HG02840 (cell line): ENCODE measurements at regions not wholly inside any gene's neighbourhood (a gene's known extent, or its start where the extent isn't known, plus 50 kb on each side); places are given as distances from the start of the nearest gene placed in this dataset.
"Not testable (repeated sequence)": the region's sequence is repeated elsewhere in the genome, so short reads cannot be mapped to it uniquely, and the experiment has no call there.

Experiments used
- ATAC-seq: cut with Tn5 transposase; IDR thresholded peaks from one replicate; pipeline ENCODE4 v1.9.1; 2021; ENCODE audit warnings: mild to moderate bottlenecking, moderate library complexity, moderate number of reproducible peaks; ENCODE audit not compliant: unreplicated experiment, low FRiP score

DNA sequence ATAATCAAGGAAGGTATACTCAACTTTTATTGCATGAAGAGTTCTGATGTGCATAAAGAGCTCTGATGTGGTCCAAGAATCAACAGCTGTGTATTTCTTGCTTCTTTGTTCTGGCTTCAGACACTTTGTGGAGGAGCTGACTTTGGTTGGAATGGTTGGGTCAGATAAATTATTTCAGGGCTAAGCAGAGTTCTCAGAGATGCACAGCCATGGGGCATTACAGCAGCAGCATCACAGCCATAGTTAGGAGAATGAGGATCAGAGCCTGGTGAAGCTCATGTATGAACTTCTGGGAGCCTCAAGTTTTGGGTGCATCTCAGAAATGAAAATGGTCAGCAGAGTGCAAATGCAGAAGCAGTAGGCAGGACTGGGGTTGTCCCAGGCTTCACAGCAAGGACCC is 267.4 kb upstream of the RUNX1 start:
- ATAC-seq = no peak

- no peak for ATAC-seq
These were observed 265.9 kb upstream of the RUNX1 start for GRCh38 chr21:35314857-35315582.

DNA sequence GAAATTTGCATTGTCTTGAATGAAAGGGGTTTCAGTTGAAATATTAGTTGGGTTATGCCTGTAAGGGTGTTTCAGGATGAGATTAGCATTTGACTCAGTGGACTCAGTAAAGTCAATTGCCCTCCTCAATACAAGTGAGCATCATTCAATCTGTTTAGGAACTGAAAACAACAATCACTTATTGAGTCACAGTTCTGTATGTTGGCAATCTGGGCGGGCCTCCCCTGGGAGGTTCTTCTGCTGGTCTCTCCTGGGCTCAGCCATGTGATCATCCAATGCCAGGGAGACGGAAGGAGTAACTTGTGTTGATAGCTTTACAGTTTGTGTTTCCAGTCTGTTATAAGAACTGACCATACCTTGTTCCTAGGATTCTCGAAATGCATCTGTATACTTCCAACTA is 262.9 kb upstream of the RUNX1 start:
- no peak for ATAC-seq

GRCh38 chr21:35309316-35309715 is 260.2 kb upstream of the RUNX1 start:
- ATAC-seq = no peak

- no peak for ATAC-seq
These were observed 254.0 kb upstream of the RUNX1 start for GRCh38 chr21:35303085-35303484.

DNA sequence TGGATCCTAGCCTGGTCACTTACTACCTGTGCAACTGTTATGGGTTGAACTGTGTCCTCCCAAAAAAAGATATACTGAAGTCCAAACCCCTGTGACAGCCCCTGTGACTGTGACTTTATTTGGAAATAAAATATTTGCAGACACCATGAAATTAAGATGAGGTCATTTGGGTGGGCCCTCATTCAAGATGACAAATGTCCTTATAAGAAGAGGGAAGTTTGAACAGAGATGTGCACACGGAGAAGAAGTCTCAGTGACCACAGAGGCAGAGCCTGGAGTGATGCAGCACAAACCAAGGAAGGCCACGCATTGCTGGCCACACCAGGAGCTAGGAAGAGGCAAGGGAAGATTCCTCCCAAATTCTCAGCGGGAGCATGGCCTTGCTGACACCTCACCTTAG is 249.7 kb upstream of the RUNX1 start:
- ATAC-seq = no peak

DNA sequence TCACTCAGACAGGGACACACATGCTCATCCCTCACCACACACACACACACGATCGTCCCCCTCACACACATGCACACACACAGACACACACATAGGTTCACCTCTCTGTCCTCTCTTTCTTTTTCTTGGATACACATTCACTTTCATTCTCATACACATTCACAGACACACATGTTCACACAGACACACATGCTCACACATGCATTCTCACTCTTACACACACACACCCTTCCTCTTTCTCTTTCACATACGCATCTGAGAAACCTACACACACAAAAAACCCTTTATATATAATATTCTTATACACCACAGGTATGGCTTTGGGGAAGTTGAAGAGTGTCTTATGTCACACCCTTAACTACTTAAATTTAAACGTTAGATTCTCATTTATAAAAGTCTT is 248.6 kb upstream of the RUNX1 start:
- no peak for ATAC-seq

- no peak for ATAC-seq
These were observed 245.3 kb upstream of the RUNX1 start for GRCh38 chr21:35294231-35294898.

DNA sequence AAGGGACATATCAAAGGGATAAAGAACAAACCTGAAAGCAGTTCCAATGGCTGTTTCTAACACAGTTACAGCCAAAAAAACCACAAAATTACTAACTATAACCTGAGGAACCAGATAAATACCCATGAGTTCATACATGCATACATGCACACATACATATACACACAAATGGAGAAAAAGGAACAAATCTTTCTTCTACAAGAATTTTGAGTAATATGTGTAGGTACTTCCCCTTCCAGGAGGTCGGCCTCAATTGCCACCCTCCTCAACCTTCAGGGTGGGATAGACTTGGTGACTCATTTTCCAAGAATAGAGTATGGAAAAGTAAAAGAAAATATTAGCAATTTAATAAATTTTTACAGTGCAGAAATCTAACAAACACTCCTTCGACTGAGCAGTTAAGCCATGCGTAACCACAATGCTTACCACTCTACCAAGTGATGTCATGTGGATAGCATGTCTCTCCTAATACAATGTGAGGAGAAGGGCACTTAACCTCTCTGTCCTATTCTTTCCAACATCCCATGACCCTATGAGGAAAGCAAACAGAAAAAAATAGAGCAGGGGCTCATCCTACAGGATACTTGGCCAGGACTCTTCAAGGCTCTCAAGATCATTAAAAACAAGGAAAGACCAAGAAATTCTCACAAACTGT is 243.0 kb upstream of the RUNX1 start:
- no peak for ATAC-seq

GRCh38 chr21:35291034-35291433 is 241.9 kb upstream of the RUNX1 start:
- no peak for ATAC-seq

GRCh38 chr21:35288238-35288637 is 239.1 kb upstream of the RUNX1 start:
- no peak for ATAC-seq

GRCh38 chr21:35284199-35284598 is 235.1 kb upstream of the RUNX1 start:
- no peak for ATAC-seq

DNA sequence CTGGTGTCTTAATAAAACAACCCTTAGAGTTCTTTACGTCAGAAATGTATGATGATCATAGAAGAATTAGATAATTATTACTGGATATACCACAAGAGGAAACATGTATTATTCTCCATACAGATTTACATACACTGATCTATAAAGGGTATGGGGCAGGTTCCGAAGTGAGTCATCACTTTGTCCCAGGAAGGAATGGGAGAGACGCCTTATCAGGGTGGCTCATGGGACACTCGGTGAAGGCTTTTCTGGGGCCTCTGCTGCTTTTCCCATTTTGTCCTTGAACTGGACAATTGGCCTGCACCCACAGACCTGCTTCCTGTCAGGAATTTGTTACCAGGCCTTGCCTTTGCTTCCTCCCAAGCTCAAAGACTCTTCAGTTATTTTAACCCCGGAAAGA is 233.8 kb upstream of the RUNX1 start:
- no peak for ATAC-seq

- ATAC-seq = no peak
These were observed 232.9 kb upstream of the RUNX1 start for GRCh38 chr21:35281956-35282355.

- no peak for ATAC-seq
These were observed 231.1 kb upstream of the RUNX1 start for GRCh38 chr21:35280231-35280630.

DNA sequence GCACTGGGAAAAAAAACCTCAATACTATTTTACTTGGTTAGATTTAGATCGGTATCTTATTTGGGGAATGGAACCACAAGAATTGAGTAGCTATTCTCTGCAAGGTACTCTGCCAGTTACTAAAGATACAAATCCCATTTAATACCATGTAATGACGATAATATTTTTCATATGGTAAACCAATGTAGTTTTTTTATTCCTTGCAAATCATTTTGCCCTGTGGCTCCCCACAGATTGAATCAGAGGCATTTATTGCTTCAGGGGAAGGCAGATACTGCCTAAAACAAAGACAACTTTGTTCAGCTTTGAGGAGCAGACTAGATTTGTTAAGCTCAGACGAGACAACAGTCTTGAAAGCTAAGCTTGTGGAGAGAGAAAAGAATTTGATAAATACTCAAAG is 226.7 kb upstream of the RUNX1 start:
- no peak for ATAC-seq

GRCh38 chr21:35274923-35275322 is 225.8 kb upstream of the RUNX1 start:
- no peak for ATAC-seq

DNA sequence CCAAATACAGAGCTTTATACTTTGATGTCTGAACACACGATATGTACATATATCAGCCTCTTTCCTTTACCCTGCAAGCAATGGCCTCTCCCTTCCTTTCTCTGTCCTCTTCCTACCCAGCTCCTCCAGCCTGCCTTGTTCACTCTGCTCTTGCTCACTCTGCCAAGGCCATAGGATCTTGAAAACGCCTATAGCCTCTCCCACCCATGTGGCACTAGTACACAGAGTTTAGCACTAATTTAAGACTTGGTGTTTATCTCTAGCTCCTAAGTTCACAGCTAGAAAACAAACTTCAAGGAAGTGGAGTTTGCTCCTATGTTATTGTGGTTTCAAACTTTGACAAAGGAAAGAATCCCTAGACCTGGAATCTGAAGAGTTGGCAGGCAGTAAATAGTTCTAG is 225.0 kb upstream of the RUNX1 start:
- no peak for ATAC-seq

DNA sequence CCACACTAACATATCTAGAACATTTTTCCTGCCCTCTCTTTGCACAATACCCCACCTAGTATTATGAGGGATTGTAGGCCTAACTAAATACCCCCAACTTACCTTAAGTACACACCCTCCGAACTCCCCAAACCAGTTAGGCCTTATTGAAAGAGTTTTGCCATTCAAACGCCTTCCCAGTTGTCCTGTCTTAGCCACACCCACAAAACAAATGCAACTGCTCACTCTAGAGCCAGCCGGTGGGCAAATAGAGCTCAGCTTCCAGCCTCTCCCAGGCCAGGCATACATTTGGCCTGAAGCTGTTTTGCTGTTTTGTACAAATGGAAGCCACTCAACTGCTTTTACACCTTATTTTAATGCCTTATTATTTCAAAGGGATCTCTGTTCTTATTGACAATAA is 224.2 kb upstream of the RUNX1 start:
- no peak for ATAC-seq

DNA sequence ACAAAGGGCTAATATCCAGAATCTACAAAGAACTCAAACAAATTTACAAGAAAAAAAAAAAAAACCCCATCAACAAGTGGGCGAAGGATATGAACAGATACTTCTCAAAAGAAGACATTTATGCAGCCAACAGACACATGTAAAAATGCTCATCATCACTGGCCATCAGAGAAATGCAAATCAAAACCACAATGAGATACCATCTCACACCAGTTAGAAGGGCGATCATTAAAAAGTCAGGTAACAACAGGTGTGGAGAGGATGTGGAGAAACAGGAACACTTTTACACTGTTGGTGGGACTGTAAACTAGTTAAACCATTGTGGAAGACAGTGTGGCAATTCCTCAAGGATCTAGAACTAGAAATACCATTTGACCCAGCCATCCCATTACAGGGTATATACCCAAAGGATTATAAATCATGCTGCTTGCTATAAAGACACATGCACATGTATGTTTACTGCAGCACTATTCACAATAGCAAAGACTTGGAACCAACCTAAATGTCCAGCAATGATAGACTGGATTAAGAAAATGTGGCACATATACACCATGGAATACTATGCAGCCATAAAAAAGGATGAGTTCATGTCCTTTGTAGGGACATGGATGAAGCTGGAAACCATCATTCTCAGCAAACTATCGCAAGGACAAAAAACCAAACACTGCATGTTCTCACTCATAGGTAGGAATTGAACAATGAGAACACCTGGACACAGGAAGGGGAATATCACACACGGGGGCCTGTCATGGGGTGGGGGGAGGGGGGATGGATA is 222.4 kb upstream of the RUNX1 start:
- ATAC-seq = not testable (repeated sequence)

DNA sequence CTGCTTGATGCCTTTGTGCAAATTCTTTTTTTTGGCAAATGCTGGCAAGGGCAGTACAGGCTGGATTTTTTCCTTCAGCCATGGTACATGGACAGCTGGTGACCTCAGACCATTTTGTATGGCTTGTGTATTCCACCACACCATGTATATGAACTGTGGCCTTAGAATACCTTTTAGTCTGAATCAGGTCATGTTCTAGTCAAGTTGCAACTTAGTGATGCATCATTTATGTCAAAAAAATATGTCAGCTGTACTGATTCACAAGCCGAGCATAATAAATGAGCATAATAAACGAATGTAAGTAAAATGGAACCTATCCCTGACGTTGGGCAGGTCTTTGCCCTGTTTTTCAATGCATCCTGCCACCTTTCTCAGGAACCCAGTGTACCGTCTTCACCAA is 219.7 kb upstream of the RUNX1 start:
- ATAC-seq = no peak
